ENCODE measurements at regions not wholly inside any gene's neighbourhood (a gene's known extent, or its start where the extent isn't known, plus 50 kb on each side); places are given as distances from the start of the nearest gene placed in this dataset.
"Not testable (repeated sequence)": the region's sequence is repeated elsewhere in the genome, so short reads cannot be mapped to it uniquely, and the experiment has no call there.

- DNase-seq (ENCODE audit: low spot score), result no peak
These were observed 882.9 kb upstream of the ZEB2 start for GRCh38 chr2:145402706-145403277.

DNA sequence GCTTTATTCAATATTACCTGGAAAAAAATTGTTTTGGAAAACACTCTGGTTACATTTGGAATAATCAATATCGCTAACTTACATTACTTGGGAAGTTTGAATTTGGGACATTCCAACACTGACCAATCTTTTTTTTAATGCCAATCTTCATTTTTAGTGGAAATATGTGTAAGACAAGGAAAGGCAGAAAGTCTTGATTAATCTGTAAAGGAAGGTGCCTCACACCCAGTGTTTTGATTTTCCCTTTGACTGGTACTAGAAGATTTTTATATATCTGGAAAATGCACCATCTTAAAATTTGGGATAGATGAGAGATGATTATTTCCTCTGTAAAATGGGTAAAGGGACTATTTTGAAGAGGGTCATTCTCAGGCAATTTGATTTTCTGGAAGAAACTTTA, 879.2 kb upstream of the ZEB2 start:
- DNase-seq (ENCODE audit: low spot score), result no peak

DNA sequence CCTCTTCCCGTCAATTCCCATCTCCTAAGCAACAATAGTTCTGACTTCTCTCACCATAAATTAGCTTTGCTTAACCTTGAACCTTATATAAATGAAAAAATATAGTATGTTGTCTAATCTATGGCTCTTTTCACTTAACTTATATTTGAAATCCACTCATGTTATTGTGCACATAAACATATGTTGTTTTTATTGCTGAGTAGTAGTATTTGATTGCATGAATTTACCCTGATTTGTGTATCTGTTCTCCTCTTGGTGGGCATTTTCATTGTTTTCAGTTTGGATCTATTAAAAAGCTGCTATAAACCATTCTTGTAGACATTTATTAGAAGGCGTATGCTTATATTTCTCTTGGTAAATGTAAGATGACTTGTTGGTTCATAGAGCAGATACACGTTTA, 874.3 kb upstream of the ZEB2 start:
- DNase-seq (ENCODE audit: low spot score), result no peak

GRCh38 chr2:145386973-145387372, 867.1 kb upstream of the ZEB2 start:
- no peak for DNase-seq (ENCODE audit: low spot score)

- no peak for DNase-seq (ENCODE audit: low spot score)
These were observed 864.0 kb upstream of the ZEB2 start for GRCh38 chr2:145383961-145384360.

- DNase-seq (ENCODE audit: low spot score), result no peak
These were observed 860.6 kb upstream of the ZEB2 start for GRCh38 chr2:145380436-145381017.

DNA sequence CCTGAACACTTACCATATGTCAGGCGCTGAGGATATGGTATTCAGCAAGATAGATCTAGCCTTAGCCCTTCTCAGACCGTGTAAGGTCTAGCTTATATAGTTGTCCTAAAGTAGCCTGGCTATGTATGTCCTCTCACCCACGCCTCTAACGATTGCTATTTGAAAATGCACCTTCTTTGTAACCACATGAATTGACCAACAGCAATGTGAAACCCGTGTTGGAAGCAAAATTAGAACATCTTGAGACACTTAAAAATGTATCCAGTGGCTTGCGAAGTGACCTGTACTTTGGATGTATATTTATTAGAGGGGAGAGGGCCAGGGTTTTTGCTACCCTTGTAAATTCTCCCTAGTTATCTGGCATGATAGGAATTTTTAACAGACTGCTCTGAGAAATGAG, 860.0 kb upstream of the ZEB2 start:
- DNase-seq (ENCODE audit: low spot score), result no peak

DNA sequence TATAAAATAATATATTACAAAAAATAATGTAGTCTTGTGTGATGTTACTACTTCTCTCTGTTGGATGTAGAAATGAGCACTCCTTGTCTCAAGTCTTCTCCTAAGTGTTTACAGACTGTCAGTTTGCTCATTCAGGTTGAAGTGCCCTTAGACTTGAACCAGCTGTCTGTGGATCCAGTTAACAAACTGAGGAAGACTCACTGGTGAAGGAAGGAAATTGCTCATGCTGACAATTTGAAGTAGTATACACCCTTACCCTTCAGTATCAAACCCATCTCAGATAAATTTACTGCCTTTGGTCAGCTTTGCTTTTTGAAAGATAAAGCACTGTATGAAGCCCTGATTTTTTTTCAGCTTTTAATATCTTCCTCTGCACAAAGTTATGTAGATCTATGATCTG, 854.2 kb upstream of the ZEB2 start:
- no peak for DNase-seq (ENCODE audit: low spot score)

- DNase-seq (ENCODE audit: low spot score), result not testable (repeated sequence)
These were observed 847.4 kb upstream of the ZEB2 start for GRCh38 chr2:145367334-145367733.

DNA sequence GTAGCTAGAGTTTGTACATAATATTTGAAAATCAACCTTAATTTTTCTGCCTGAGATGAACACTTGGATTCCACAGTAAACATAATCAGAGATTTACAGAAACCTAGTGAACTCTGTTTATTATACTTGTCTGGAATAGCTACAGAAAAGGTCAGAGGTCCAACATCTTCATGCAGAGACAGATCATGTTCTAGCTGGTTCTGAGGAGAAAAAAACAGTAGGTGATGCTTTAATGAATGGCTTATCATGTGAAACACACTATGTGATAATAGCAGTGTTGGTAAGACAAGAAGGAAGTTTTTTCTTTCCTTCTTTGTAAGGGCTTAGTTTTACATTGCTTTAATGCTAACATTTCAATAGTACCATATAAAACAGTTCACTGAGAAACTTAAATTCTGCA, 846.4 kb upstream of the ZEB2 start:
- DNase-seq (ENCODE audit: low spot score), result no peak

DNA sequence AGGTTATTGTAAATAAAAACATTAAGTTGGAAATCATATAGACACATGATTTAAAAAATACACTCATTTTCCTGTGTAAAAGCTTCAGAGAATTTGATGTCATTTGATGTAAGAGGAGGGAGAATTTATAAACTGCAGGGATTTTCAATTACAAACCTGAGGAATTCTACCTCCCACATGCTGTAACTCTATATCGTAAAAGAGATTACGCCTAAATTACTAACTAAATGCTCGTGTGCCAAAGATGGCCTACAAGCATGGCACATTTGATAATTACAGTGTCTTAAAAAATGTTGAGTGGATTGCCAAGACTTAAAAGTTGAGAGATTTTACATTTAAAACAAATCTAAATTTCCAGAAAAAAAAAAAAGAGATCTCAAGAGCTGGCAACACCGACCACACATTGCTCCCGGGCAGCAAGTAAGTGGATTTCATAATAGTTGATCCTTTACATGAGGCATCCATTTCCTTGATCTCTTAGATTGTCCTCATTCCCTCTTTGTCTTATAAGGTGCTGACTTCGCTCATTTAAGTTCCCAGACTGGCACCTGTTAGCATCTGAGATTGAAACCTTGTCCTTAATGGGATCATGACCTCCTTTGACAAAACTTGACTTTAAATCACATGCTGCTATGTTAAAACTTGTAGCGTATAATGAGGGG, 840.3 kb upstream of the ZEB2 start:
- DNase-seq (ENCODE audit: low spot score), result no peak

DNA sequence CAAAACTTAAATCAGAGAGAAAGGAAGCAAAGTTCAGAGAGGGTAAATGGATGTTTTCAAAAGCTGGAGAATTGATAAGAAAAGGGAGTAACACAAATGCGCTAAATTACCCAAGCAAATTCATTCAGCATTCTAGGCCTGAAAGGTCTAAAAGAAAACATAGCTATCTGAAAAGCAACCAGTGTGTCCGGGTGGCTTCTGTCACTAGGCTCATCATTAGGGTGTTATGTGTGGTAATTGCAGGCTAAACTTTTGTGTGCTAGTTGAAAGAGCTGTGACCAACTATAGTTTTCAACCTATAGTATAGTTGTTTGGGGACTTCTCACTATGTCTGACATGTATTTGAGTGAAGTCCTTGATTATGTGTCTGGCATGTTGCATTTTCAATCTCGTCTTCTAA, 839.6 kb upstream of the ZEB2 start:
- no peak for DNase-seq (ENCODE audit: low spot score)

DNA sequence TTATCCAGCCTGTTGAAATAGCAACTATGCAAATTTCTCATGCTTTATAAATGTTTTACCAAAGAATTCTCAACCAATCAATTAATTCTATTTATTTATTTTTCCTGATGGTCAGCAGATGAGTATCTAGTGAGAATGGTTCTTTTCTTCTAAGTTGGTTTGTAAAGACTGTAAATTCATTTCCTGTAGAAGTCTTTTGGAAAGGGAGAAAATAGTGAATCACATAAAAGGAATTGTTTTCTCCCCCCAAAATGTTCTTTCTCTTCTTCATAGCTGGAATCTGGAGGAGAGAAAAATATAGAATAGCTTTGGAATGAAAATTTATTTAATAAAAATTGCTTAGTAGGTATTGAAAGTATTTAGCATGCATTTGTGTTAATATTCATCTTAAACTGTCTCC, 836.1 kb upstream of the ZEB2 start:
- no peak for DNase-seq (ENCODE audit: low spot score)

DNA sequence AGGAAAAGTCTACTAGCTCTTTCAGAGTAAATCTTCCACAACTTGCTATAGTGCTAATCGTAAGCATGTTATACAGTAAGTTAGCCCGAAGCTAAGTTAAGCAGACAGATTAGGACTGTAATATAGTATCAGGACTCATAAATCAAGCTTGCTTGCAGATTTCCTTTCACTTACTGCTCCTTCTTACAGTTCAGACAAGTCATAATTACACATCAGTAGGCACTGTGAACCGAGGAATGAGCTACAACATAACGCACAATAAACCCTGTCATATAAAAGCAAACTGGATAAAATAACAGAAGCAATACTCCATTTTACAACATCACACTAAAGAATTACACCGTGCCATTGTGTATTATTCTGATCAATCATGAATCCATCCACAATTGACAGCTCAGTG, 832.6 kb upstream of the ZEB2 start:
- no peak for DNase-seq (ENCODE audit: low spot score)

DNA sequence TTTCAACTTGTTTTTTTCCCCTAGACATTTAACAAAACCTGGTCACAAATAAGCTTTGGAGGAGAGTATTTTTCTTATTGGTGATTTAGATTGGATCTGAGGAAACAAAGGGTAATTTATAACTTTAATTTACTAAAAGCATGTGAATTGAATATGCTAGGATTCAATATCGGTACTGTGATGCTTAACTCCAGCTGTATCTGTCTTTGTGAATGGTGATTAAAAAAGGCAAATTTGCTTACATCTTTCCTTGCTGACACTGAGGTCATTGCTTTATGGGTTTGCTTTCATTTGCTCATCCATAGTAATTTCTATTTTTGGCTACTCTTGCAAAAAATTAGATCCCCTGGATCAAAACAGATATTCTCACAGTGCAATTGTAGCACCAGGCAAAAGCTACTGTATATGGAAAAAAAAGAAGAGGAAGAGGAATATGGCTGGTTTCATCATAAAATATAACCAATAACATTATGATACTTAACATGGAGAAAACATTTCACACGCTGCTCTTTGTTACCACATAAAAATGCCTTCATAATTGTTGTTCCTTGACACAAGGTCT, 832.0 kb upstream of the ZEB2 start:
- no peak for DNase-seq (ENCODE audit: low spot score)

DNA sequence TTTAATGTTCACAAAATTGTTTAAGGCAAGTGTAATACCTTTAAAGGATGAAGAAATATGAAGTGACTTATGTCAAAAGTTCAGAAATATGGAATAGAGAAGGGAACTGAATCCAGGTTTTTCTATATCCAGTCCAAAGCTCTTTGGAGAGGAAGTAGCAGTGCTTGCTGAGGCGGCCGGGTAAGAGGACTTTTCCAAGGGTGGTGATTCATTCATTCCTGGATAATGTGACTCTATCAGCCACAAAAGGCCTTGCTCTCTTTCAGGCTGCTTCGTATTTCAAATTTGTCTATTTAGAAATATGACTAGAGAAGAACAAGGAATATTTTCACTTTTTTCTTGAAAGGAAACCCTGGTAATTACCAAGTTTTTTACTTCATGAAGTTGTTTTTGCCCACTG, 830.1 kb upstream of the ZEB2 start:
- no peak for DNase-seq (ENCODE audit: low spot score)

DNA sequence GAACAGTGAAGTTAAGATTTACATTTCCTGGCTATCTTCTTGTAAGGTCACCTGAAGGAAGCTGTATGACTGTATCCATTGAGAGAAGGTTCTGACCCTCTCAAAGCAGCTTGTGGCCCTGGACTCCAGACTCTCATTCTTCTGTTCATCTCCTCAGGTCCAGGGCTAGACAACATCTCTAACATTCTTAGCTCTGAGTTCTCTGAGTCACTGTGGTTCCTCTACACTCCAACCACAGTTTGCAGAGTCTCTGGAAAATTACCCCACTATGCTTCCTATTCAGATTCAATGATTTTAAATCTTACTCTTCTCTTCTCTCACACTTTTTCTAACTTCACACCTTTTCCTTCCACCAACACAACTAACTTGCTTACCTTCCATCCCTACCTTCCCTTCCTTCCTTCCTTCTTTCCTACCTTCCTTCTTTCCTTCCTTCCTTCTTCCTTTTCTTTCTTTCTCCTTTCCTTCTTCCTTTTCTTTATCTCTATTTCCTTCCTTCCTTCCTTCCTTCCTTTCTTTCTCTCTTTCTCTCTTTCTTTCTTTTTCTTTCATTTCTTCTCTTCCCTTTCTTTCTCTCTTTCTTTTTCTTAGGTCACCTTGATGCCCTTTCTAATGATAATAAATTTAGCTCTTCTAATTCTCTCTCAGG, 824.3 kb upstream of the ZEB2 start:
- no peak for DNase-seq (ENCODE audit: low spot score)

- no peak for DNase-seq (ENCODE audit: low spot score)
These were observed 823.4 kb upstream of the ZEB2 start for GRCh38 chr2:145343287-145343686.

DNA sequence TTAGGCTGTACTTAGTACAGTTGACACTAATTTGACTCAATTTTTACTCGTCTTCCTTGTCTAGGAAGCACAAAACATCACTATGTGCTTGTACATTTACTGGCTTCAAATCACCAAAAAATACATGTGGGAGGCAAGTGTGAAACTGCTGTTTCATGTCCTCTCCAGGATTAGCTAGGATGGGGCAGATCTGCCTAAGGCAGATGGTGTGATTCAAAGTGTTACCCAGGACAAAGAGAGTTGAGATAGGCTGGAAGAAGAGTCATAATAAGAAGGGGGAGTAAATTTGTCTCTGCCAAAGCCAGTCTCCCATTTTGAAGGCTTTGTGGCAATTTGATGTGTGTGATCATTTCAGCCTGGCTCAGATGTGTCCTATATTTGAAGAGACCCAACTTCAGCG, 821.6 kb upstream of the ZEB2 start:
- no peak for DNase-seq (ENCODE audit: low spot score)

GRCh38 chr2:145339646-145340045, 819.7 kb upstream of the ZEB2 start:
- DNase-seq (ENCODE audit: low spot score), result no peak

- no peak for DNase-seq (ENCODE audit: low spot score)
These were observed 812.4 kb upstream of the ZEB2 start for GRCh38 chr2:145332210-145332898.

GRCh38 chr2:145329971-145330370, 810.1 kb upstream of the ZEB2 start:
- no peak for DNase-seq (ENCODE audit: low spot score)

DNA sequence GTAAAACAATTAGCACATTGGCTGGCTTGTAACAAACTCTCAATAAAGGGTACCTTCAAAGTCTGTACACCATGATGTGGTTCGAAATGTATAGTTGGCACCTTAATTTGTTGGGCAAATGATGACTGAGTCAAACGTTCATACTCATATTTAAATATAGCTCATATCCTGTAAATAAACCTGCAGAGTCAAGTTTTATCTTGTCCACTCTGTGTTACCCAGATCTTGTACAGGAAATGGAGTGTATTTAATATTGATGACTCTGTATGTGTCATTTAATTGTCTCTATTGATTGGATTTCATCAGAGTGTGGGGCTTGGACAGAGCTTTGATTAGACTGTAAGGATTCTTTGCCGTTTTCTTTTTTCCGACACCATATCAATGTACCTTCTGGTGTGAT, 805.6 kb upstream of the ZEB2 start:
- no peak for DNase-seq (ENCODE audit: low spot score)

Measured in hematopoietic multipotent progenitor cell treated with erythropoietin and hydrocortisone succinate and interleukin-3 and kit ligand, for 15 days (in vitro differentiated cells).